Duodenal mucosa (tissue), 2 donors: ENCODE measurements at regions not wholly inside any gene's neighbourhood (a gene's known extent, or its start where the extent isn't known, plus 50 kb on each side); places are given as distances from the start of the nearest gene placed in this dataset.

Source experiments
- H3K27ac ChIP-seq: one replicate; pipeline ENCODE4 v1.7.0; 2013; ENCODE audit warnings: low read depth, low read length
- H3K27me3 ChIP-seq, 2 donors: one replicate each; pipeline ENCODE4 v1.7.0; 2013; ENCODE audit warnings: low read length in 2 of 2, control low read depth in 1 of 2; ENCODE audit not compliant: insufficient read depth in 2 of 2, control insufficient read depth in 1 of 2
- H3K36me3 ChIP-seq, 2 donors: one replicate each; pipeline ENCODE4 v1.7.0; 2013; ENCODE audit warnings: low read length in 2 of 2, control low read depth in 1 of 2; ENCODE audit not compliant: insufficient read depth in 2 of 2, control insufficient read depth in 1 of 2
- H3K4me1 ChIP-seq, 2 donors: one replicate each; pipeline ENCODE4 v1.7.0; 2013; ENCODE audit warnings: low read length in 2 of 2, control low read depth in 1 of 2; ENCODE audit not compliant: insufficient read depth in 2 of 2, control insufficient read depth in 1 of 2
- H3K4me3 ChIP-seq, 2 donors: one replicate each; pipeline ENCODE4 v1.7.0; 2013; ENCODE audit warnings: low read length in 2 of 2, low read depth in 1 of 2
- H3K9ac ChIP-seq, 2 donors: one replicate each; pipeline ENCODE4 v1.7.0; 2013; ENCODE audit warnings: low read length in 2 of 2, low read depth in 1 of 2
- H3K9me3 ChIP-seq, 2 donors: one replicate each; pipeline ENCODE4 v1.7.0; 2013; ENCODE audit warnings: low read length in 2 of 2, control low read depth in 1 of 2; ENCODE audit not compliant: control insufficient read depth in 1 of 2

- Histone ChIP-seq H3K4me3 (no peak overlapping the region), H3K27me3 (no peaks in the 10 kb centered on the region), H3K9ac (no peak overlapping the region), H3K27ac (no peak overlapping the region), H3K36me3 (no peaks in the 10 kb centered on the region), H3K9me3 (no peaks in the 10 kb centered on the region), H3K4me1 (peaks cover 0 to 7% of the 10 kb centered on the region in 2 donors)
Measured at GRCh38 chr5:67286006-67286405, 89.4 kb upstream of the CD180 start.

- peaks cover 0 to 7% of the 10 kb centered on the region in 2 donors for H3K4me1 ChIP-seq
- H3K9me3 ChIP-seq: peaks cover 4 to 5% of the 10 kb centered on the region in 2 donors
- no peak overlapping the region for H3K9ac ChIP-seq
- no peak overlapping the region for H3K4me3 ChIP-seq
- no peak overlapping the region for H3K27ac ChIP-seq
- no peaks in the 10 kb centered on the region for H3K36me3 ChIP-seq
- no peaks in the 10 kb centered on the region for H3K27me3 ChIP-seq
Measured at GRCh38 chr5:67283988-67284487, 87.4 kb upstream of the CD180 start.

GRCh38 chr5:67283275-67283987, 86.8 kb upstream of the CD180 start:
- H3K9ac ChIP-seq: no peak overlapping the region
- no peaks in the 10 kb centered on the region for H3K36me3 ChIP-seq
- H3K27me3 ChIP-seq: no peaks in the 10 kb centered on the region
- H3K4me3 ChIP-seq: no peak overlapping the region
- peaks cover 10 to 11% of the 10 kb centered on the region in 2 donors for H3K9me3 ChIP-seq
- peaks cover 0 to 7% of the 10 kb centered on the region in 2 donors for H3K4me1 ChIP-seq
- H3K27ac ChIP-seq: no peak overlapping the region

GRCh38 chr5:67281874-67282273, 85.3 kb upstream of the CD180 start:
- Histone ChIP-seq H3K9me3 (peaks cover 15 to 22% of the 10 kb centered on the region in 2 donors), H3K4me3 (no peak overlapping the region), H3K36me3 (no peaks in the 10 kb centered on the region), H3K27me3 (no peaks in the 10 kb centered on the region), H3K4me1 (peaks cover 0 to 7% of the 10 kb centered on the region in 2 donors), H3K9ac (no peak overlapping the region), H3K27ac (no peak overlapping the region)

- no peaks in the 10 kb centered on the region for H3K27me3 ChIP-seq
- no peak overlapping the region for H3K9ac ChIP-seq
- peaks cover 14 to 17% of the 10 kb centered on the region in 2 donors for H3K4me1 ChIP-seq
- H3K27ac ChIP-seq: no peak overlapping the region
- no peaks in the 10 kb centered on the region for H3K36me3 ChIP-seq
- H3K9me3 ChIP-seq: peaks cover 9 to 15% of the 10 kb centered on the region in 2 donors
- H3K4me3 ChIP-seq: no peak overlapping the region
Measured at GRCh38 chr5:67273689-67274356, 77.2 kb upstream of the CD180 start.

GRCh38 chr5:67272453-67273130, 76.0 kb upstream of the CD180 start:
- no peak overlapping the region for H3K27ac ChIP-seq
- H3K4me3 ChIP-seq: no peak overlapping the region
- no peaks in the 10 kb centered on the region for H3K27me3 ChIP-seq
- peaks cover 0 to 4% of the 10 kb centered on the region in 2 donors for H3K9me3 ChIP-seq
- H3K9ac ChIP-seq: no peak overlapping the region
- peaks cover 27 to 28% of the 10 kb centered on the region in 2 donors for H3K4me1 ChIP-seq
- H3K36me3 ChIP-seq: no peaks in the 10 kb centered on the region

GRCh38 chr5:67268231-67269021, 71.8 kb upstream of the CD180 start:
- H3K4me1 ChIP-seq: peaks cover 32 to 39% of the 10 kb centered on the region in 2 donors
- H3K36me3 ChIP-seq: no peaks in the 10 kb centered on the region
- H3K9me3 ChIP-seq: no peaks in the 10 kb centered on the region
- no peaks in the 10 kb centered on the region for H3K27me3 ChIP-seq
- peak overlapping the region; percentile 71 for H3K27ac ChIP-seq
- peak overlapping the region; percentile 38 to 48 for H3K4me3 ChIP-seq
- H3K9ac ChIP-seq: no peak overlapping the region

- Histone ChIP-seq H3K27me3 (no peaks in the 10 kb centered on the region), H3K36me3 (no peaks in the 10 kb centered on the region), H3K27ac (peak overlapping the region; percentile 26), H3K9me3 (no peaks in the 10 kb centered on the region), H3K4me3 (peak overlapping the region in 1 of 2 donors; percentile 17), H3K9ac (peak overlapping the region in 1 of 2 donors; percentile 4), H3K4me1 (peaks cover 32 to 39% of the 10 kb centered on the region in 2 donors)
Measured at GRCh38 chr5:67267512-67268216, 71.1 kb upstream of the CD180 start.

GRCh38 chr5:67266654-67267350, 70.2 kb upstream of the CD180 start:
- Histone ChIP-seq H3K27me3 (no peaks in the 10 kb centered on the region), H3K4me1 (peaks cover 32 to 39% of the 10 kb centered on the region in 2 donors), H3K27ac (no peak overlapping the region), H3K36me3 (no peaks in the 10 kb centered on the region), H3K9me3 (no peaks in the 10 kb centered on the region), H3K9ac (no peak overlapping the region), H3K4me3 (no peak overlapping the region)
